C1 segment of cervical spinal cord (tissue), 14 donors: ENCODE measurements at regions not wholly inside any gene's neighbourhood (a gene's known extent, or its start where the extent isn't known, plus 50 kb on each side); places are given as distances from the start of the nearest gene placed in this dataset.

Source experiments
- DNase-seq, 14 donors: peaks; one replicate each; lab custom pipeline; 2025; lab: John Stamatoyannopoulos, UW

- no peak for DNase-seq
Measured at GRCh38 chr6:51528556-51528955, 558.9 kb downstream of the PKHD1 start.

GRCh38 chr6:51529240-51529639 lies 558.2 kb downstream of the PKHD1 start:
- DNase-seq = no peak

DNA sequence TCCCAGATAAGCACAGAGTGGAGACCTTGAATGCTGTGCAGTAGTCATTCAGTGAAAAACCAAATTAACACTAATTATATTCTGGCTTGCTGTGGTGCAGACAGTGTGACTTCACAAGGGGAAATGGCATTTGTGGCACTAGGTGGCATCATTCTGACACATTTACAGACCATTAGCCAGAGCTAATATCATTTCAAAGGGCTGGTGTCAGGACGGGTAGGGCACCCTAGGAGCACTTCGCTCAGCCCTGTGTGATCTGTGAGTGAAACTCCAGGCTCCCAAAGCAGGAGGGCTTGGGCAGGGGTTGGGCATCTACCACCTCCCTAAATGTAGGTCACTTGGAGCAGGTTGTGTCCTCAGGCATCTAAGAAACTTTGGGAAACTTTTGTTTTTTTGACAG lies 555.8 kb downstream of the PKHD1 start:
- no peak for DNase-seq

DNA sequence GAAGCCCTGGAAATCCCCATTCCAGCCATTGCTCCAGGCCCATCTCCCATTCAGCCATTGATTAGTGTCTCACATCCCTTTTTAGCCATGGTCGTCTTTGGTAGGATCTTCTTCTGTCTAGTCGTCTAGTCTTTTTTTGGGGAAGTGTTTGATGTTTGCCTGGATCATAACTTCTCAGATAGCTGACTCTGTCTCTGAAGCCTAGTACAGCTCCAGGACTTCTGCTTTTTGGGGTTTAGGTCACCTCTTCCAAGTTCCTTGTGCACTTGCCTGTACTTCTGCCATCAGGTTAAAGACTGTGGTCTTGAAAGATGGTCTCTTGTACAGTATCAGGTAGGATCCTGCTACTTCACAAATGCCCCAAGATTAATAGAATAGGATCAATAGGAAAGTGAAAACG lies 553.5 kb downstream of the PKHD1 start:
- DNase-seq = no peak

- no peak for DNase-seq
Measured at GRCh38 chr6:51535327-51535726, 552.1 kb downstream of the PKHD1 start.

- DNase-seq = no peak
Measured at GRCh38 chr6:51536728-51537127, 550.7 kb downstream of the PKHD1 start.

GRCh38 chr6:51541847-51542246 lies 545.6 kb downstream of the PKHD1 start:
- DNase-seq = no peak

GRCh38 chr6:51542475-51542874 lies 544.9 kb downstream of the PKHD1 start:
- DNase-seq = no peak

GRCh38 chr6:51550243-51550642 lies 537.2 kb downstream of the PKHD1 start:
- DNase-seq = no peak

DNA sequence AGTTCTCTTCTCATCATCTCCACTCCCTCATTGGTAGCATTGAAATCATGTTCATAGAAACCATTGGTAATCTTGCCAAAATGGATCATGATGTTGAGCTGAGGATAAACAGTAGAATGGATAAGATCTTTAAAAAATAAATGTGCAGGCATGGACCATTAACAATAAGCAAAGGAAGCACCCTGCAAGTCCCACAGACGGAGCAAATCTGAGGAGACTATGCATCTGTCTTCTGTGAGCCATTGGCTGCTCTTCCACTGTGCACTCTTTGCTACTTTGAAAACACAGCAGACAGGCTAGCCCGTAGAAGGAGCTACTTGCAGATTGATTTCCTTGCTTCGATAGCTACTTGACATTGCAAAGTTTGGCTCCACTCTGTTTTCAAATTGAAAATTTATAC lies 535.0 kb downstream of the PKHD1 start:
- no peak for DNase-seq

GRCh38 chr6:51553246-51554015 lies 534.0 kb downstream of the PKHD1 start:
- no peak for DNase-seq

DNA sequence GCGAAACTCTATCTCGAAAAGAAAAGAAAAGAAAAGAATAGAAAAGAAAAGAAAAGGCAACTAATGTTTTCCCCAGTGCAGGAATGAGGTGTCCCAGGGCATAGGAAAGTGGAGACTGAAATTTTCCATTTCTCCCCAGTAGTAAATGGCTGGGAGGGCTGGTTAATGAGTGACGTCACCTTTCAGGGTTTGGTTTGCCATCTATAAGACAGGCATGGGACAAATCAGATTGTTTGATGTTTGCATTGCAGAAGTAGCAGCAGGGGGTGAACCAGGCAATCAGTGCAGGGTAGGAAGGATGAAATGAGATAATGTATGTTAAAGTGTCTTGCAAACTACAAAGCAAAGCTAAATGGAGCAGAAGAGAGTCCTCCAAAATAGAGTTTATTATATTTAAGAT lies 533.4 kb downstream of the PKHD1 start:
- DNase-seq = no peak

GRCh38 chr6:51559059-51559458 lies 528.4 kb downstream of the PKHD1 start:
- no peak for DNase-seq

- no peak for DNase-seq
Measured at GRCh38 chr6:51562198-51562597, 525.2 kb downstream of the PKHD1 start.
